Hippocampal formation (tissue), 2 donors: ENCODE measurements at regions not wholly inside any gene's neighbourhood (a gene's known extent, or its start where the extent isn't known, plus 50 kb on each side); places are given as distances from the start of the nearest gene placed in this dataset.
"Not testable (repeated sequence)": the region's sequence is repeated elsewhere in the genome, so short reads cannot be mapped to it uniquely, and the experiment has no call there.

ENCODE experiments used
- DNase-seq, 2 donors: peaks; one replicate each; lab custom pipeline; 2025; lab: John Stamatoyannopoulos, UW

DNA sequence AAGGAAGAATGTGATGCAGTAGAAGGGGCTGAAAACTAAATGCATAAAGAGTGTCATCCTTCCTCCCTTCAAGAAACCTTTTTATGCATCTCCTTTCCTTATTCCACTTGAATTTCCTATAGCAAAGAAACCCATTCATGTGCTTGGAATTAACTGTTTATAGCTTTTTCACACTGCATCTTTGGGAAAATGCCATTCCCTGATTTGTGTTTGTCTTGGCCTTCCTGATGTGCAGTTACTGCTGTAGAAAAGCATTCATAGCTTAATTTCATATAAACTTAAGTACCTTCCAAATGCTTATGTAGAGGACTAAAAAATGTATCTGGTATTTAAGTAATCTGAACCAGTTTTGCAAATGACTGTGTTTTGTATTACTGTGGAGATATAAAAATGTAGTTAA lies 61.8 kb downstream of the SDR9C7 start:
- DNase-seq, result no peak

DNA sequence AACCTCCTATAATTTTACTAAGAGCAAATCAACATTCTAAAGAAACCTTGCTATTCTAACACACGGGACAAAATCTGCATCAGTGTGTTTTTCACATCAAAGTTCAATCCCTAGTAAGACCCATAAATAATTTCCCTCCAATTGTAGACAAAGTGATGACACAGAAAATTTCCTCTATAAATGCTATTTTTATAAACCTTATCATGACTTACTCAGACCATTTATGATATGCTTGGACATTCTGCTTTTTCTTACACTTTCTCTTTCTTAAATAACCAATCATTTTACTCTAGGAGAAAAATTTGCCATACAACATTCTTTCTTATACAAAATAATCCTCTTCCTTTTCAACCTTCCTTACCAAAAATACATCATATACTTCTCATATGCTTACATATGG lies 67.0 kb downstream of the SDR9C7 start:
- DNase-seq, result no peak

- DNase-seq, result no peak
These were observed 67.7 kb downstream of the SDR9C7 start for GRCh38 chr12:56866493-56866892.

GRCh38 chr12:56864318-56864717 lies 69.9 kb downstream of the SDR9C7 start:
- DNase-seq, result no peak

- DNase-seq, result no peak
These were observed 70.4 kb downstream of the SDR9C7 start for GRCh38 chr12:56863789-56864188.

- DNase-seq, result no peak
These were observed 71.9 kb downstream of the SDR9C7 start for GRCh38 chr12:56862264-56862663.

GRCh38 chr12:56853392-56853978 lies 80.7 kb downstream of the SDR9C7 start:
- DNase-seq, result not testable (repeated sequence)

- DNase-seq, result no peak
These were observed 82.7 kb downstream of the SDR9C7 start for GRCh38 chr12:56851462-56851861.

GRCh38 chr12:56840922-56841321 lies 77.8 kb downstream of the HSD17B6 start:
- no peak for DNase-seq

GRCh38 chr12:56839915-56840325 lies 76.8 kb downstream of the HSD17B6 start:
- DNase-seq, result peak; percentile 25 to 33

- no peak for DNase-seq
These were observed 76.3 kb downstream of the HSD17B6 start for GRCh38 chr12:56839489-56839848.

DNA sequence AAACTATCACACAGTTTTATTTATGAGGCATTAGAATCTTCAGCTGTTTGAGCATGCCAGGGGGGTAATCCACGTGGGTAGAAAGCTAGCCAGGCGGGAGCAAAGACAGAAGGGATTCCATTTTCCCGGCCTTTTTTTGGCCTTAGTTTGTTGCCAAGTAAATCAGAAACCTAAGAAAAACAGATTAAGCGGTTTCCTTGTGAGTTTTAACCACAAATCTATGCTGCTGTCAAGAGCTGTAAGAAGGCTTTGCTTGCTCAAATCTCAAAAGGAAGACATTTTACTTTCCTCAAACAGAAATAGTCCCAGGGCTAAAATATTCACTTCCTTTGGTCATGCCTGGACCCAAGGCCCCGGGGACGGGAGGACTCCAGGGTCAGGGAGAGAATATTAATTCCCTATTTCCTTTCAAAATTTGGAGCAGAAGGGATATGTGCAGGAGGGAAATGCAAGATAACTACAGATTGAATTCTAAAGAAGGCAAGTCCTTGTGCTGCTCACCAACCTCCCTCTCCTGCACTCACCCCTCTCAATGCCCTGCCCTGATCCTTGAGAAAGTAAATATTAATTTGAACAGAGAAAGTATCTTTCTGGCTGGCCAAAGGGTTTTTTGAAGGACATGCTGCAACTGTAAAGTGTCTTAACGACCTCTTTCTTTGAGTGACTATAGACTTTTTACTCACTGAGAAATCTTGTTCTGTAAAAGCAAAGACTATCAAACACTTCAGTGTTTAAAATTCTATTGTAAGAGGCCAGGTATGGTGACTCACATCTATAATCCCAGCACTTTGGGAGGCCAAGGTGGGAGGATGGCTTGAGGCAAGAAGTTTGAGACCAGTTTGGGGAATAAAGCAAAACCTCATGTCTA lies 75.7 kb downstream of the HSD17B6 start:
- DNase-seq, result no peak
